ENCODE measurements at regions not wholly inside any gene's neighbourhood (a gene's known extent, or its start where the extent isn't known, plus 50 kb on each side); places are given as distances from the start of the nearest gene placed in this dataset.

- no peak for DNase-seq (ENCODE audit: low read depth)
These were observed 235.1 kb upstream of the RBFOX1 start for GRCh38 chr16:7097518-7097917.

- DNase-seq (ENCODE audit: low read depth), result no peak
These were observed 239.1 kb upstream of the RBFOX1 start for GRCh38 chr16:7093511-7093910.

- DNase-seq (ENCODE audit: low read depth), result no peak
These were observed 242.0 kb upstream of the RBFOX1 start for GRCh38 chr16:7090628-7091115.

GRCh38 chr16:7089751-7090150 is 242.9 kb upstream of the RBFOX1 start:
- no peak for DNase-seq (ENCODE audit: low read depth)

GRCh38 chr16:7088711-7089110 is 243.9 kb upstream of the RBFOX1 start:
- no peak for DNase-seq (ENCODE audit: low read depth)

GRCh38 chr16:7086822-7087616 is 245.6 kb upstream of the RBFOX1 start:
- DNase-seq (ENCODE audit: low read depth), result peak; percentile 0

- DNase-seq (ENCODE audit: low read depth), result no peak
These were observed 246.9 kb upstream of the RBFOX1 start for GRCh38 chr16:7085776-7086175.

- DNase-seq (ENCODE audit: low read depth), result no peak
These were observed 249.5 kb upstream of the RBFOX1 start for GRCh38 chr16:7083096-7083495.

- no peak for DNase-seq (ENCODE audit: low read depth)
These were observed 255.0 kb upstream of the RBFOX1 start for GRCh38 chr16:7077636-7078035.

GRCh38 chr16:7074715-7075114 is 257.9 kb upstream of the RBFOX1 start:
- no peak for DNase-seq (ENCODE audit: low read depth)

GRCh38 chr16:7057458-7057857 is 275.2 kb upstream of the RBFOX1 start:
- DNase-seq (ENCODE audit: low read depth), result no peak

- DNase-seq (ENCODE audit: low read depth), result no peak
These were observed 277.2 kb upstream of the RBFOX1 start for GRCh38 chr16:7055443-7055842.

- DNase-seq (ENCODE audit: low read depth), result no peak
These were observed 280.9 kb upstream of the RBFOX1 start for GRCh38 chr16:7051591-7052349.

GRCh38 chr16:7044331-7044730 is 288.3 kb upstream of the RBFOX1 start:
- no peak for DNase-seq (ENCODE audit: low read depth)

GRCh38 chr16:7038475-7038874 is 294.2 kb upstream of the RBFOX1 start:
- no peak for DNase-seq (ENCODE audit: low read depth)

GRCh38 chr16:7037495-7037894 is 295.1 kb upstream of the RBFOX1 start:
- DNase-seq (ENCODE audit: low read depth), result no peak

GRCh38 chr16:7031031-7031430 is 301.6 kb upstream of the RBFOX1 start:
- no peak for DNase-seq (ENCODE audit: low read depth)

- no peak for DNase-seq (ENCODE audit: low read depth)
These were observed 305.2 kb upstream of the RBFOX1 start for GRCh38 chr16:7027401-7027800.

- DNase-seq (ENCODE audit: low read depth), result no peak
These were observed 306.0 kb upstream of the RBFOX1 start for GRCh38 chr16:7026639-7027038.

- DNase-seq (ENCODE audit: low read depth), result peak; percentile 18
These were observed 306.9 kb upstream of the RBFOX1 start for GRCh38 chr16:7025616-7026190.

- no peak for DNase-seq (ENCODE audit: low read depth)
These were observed 310.9 kb upstream of the RBFOX1 start for GRCh38 chr16:7021653-7022275.

- no peak for DNase-seq (ENCODE audit: low read depth)
These were observed 315.5 kb upstream of the RBFOX1 start for GRCh38 chr16:7017006-7017662.

Measured in iris pigment epithelial cell (primary cell).